Stimulated activated CD4-positive, alpha-beta T cell treated with anti-CD3 and anti-CD28 coated beads, Interleukin-2, amount 100 ng/mL, for 24 hours (primary cell): ENCODE measurements at regions not wholly inside any gene's neighbourhood (a gene's known extent, or its start where the extent isn't known, plus 50 kb on each side); places are given as distances from the start of the nearest gene placed in this dataset.
"Not testable (repeated sequence)": the region's sequence is repeated elsewhere in the genome, so short reads cannot be mapped to it uniquely, and the experiment has no call there.

Experiments
- DNase-seq, 2 donors: peaks; one replicate each; pipeline ENCODE4 v3.0.0-alpha.2; 2020

DNA sequence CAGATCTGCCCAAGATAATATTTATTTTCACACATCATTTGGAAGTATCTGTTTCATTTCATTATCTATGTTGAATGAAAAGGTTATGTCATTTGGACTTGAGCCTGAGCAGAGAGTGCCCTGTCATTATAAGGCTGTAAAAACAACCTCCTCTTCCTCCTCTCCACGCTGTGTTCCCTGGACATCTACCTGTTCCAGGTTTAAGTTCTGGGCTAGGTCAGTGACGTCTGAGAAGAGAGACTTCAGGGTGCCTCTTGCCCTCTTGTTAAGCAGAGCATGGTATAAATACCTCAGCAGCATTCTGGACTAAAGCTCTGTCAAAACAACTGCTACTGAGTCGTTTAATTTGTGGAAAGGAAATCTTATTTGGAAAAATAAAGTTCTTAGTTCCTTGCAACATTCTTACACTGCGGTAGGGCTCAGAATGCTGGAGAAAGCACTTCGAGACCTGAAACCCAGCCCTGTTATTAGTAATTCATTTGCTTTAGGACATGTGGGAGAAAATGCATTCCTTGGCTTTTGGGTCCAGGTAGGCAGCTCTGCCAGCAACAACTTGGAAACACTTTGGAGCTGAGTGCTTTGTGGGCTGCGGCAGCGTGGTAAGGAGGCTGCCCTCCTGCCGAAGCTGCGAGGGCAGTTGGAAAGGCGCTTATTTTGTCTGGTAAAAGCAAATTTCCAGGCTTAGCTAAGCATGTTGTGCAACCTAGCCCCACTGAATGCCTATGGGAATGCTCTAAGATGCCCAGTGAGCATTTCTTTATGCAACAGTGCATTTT, 91.8 kb upstream of the NEDD4L start:
- DNase-seq, result no peak

DNA sequence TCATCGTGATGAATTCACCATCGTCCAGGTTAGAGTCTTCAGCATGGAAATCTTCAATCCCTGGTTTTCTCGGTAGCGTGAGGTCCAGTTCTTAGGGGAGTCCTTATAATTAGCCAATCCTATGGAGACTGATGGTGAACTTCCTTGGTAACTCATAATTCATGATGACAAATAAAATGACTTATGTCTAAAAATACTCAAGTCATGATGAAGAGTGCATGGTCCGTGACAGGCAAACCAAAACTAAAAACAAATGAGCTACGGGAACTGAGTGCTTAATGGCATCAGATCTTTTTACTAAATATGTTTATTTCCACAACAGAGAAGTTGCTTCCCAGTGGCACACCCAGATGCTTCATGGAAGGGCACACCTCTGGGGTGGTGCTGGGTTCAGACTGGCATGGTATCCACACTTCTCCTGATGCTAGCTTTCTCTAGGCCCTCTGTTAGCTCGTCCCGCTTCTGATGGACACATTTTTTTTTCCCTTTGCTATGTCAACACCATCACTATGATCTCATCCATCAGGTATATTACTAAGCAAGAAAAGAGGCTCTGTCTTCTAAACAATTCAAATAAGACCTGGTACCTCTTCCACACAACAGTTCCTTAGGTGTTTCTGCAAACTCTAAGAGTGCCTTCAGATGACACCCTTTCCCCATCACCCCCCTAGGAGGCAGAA, 92.8 kb upstream of the NEDD4L start:
- no peak for DNase-seq

DNA sequence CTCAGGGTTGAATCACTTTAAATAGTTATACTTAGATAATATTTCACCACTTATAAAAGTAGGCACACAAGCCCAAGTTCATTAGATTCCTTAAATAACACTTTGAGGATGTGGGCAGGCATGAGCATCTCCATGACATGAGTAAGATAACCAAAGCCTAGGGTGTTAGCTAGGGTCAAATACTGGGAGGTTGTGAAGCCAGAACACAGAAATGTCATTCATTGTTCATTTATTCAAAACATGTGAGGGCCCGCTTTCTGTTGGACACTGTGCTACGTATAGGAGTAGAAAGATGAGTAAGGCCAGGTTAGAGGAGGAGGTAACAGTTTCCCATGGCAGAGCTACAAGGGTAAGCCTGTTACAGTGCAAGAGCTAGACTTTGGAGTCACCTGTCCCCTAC, 93.5 kb upstream of the NEDD4L start:
- no peak for DNase-seq

DNA sequence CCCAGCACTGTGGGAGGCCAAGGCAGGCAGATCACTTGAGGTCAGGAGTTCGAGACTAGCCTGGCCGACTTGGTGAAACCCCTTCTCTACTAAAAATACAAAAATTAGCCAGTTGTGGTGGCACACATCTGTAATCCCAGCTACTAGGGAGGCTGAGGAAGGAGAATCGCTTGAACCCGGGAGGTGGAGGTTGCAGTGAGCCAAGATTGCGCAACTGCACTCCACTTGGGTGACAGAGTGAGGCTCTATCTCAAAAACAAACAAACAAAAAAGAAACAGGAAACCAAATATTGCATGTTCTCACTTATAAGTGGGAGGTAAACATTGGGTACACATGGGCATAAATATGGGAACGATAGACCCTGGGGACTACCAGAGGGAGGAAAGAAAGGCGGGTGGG, 94.7 kb upstream of the NEDD4L start:
- DNase-seq, result not testable (repeated sequence)

DNA sequence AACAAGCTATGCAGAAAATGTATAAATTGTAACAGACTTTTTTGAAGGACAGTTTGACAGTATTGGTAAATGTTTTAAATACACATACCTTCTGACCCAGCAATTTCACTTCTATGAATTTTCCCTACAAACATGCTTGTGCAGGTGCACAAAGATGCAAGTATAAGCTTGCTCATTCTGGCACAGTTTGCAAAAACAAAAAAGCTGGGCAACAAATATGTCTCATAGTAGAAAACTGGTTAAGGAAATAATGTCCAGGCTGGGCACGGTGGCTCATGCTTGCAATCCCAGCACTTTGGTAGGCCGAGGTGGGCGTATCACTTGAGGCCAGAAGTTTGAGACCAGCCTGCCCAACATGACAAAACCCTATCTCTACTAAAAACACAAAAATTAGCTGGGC, 96.9 kb upstream of the NEDD4L start:
- DNase-seq, result no peak

DNA sequence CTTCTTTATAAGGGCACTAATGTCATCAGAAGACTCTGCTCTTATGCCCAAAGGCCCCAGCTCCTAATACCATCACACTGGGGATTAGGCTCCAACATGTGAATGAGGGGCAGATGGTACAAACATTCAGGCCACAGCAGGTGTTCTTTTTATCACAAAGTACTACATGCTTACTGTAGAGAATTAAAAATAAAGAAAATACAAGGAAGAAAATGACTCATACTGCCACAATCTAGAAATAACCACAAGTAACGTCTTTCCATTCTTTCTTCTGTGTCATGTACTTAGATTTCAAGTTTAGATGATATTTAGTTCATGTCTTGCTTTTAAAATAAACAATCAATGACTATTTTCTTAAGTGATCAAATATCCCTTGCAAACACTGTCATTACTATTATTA, 100.3 kb upstream of the NEDD4L start:
- DNase-seq, result no peak

DNA sequence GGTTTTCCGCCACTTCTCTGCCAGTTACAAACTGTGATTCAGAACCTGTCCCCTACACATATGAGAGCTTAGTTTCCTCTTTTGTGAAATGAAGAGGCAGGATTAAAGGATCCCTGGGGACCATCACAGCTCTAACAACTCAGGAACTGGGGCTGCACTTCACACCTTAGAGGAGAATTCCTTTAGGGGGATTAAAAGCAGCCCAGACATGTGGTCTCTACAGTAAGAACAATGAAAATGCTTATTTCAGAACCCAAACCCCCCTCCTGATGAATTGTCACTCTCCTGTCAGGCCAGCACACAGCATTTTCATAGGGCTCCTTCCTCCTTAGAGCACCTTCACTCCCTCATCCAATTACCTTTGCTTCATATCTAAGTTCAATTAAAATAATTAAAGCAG, 101.5 kb upstream of the NEDD4L start:
- DNase-seq, result no peak

DNA sequence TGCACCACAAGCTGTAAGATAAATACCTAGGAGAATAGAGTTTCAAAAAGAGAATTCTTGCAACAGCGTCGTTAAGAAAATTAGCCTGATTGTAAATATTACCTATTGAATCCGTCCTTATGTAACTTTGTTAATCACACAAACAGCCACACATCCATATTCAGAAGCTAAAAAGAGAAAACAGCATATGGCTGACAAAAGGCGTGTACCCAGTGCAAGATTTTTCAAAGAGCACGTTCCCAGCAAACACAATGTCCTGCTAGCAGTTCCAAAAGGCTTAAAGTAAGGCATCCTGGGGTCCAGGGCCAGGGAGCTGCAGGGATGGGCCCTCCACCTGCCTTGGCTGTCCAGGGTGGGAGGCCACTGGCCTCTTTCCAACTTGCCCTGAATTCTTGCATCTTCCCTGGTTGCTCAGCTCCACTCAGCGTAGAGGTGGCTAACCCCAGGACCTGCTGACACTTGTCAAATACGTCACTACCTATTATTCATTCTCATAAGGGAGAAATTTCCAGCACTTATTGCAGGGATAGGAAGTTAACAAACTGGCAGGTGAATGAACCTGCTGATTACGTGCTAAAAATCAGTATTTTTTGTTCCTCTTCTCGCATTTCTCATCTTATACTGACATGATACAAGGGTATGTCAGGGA, 102.1 kb upstream of the NEDD4L start:
- DNase-seq, result no peak

DNA sequence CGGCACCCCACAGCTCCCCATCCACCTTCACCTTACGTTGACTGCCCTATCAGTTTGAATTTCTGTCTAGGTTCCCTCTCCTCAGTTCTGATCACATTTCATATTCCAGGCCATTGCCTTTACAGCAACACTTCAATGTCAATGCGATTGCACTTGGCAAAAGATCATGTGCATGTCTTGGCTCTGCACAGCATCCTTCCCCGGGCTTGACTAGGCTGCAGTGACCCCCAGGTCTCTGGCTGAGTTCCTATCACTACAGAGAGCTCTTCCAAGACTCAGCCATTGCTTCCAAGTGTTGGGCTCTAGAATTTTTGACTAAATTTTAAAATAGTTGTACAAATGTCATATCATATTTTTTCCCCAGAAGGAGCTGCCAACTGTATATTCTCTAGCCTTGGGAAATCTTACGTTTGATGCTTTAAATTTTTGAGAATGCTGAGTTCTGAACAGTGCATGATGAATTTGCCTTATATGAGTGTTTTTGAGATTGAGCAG, 103.8 kb upstream of the NEDD4L start:
- no peak for DNase-seq

DNA sequence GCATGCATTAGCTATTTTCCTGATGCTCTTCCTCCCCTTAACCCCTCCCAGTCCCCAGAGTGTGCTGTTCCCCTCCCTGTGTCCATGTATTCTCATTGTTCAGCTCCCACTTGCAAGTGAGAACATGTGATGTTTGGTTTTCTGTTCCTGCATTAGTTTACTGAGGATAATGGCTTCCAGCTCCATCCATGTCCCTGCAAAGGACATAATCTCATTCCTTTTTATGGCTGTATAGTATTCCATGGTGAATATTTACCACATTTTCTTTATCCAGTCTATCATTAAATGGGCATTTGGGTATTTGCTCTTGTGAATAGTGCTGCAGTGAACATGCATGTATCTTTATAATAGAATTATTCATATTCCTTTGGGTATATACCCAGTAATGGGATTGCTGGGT, 109.7 kb upstream of the NEDD4L start:
- not testable (repeated sequence) for DNase-seq

DNA sequence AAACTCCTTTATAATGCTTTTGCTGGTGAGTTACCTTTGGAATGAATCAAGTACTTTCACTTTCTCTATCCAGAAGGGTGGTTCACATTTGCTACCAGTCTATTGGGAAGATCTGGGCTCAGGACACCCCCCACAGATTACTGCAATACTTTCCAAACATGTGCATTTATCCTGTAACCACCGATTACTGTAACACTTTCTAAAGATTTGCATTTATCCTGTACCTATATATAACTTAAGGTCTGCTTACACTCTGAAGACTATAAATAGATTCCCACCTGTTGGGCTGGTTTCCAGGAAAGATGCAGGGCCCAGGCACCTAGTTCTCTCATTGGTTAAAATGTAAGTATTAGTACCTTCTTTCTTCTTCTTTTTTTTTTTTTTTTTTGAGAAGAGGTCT, 113.0 kb upstream of the NEDD4L start:
- DNase-seq, result no peak

DNA sequence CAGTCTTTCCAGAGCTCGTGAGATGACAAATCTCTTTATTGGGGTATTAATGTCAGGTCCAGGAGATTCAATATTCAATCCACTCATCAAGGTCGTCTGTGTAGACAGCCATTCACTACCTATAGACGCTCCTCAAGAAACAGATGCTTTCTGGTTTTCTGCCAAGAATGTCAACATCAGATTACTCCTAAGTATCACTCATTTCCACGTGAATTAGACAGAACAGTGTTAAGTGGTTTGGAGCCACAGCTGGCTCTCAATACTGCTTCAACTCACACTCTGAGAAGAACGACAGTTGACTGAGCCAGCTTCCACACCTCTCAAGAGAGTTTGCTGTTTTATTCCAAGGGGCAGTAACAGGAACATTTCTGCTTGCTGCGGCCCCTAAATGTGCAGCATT, 113.5 kb upstream of the NEDD4L start:
- no peak for DNase-seq

DNA sequence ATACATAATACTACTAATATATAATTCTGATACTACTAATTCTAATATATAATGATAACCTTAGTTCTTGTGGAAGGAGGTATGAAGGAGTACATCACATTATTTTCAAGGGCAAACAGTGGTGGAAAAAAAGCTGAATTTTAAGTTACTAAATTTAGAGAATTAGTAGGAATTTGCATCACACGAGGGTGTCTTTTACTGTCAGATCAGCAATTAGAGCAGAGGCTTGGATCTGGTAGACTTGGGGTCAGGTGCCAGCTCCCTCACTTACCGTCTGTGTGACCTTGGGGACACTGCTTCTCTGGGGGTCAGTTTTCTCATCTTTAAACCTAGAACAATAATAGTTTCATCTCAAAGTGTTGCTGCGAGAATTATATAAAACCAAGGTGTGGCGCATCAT, 114.1 kb upstream of the NEDD4L start:
- DNase-seq, result no peak

DNA sequence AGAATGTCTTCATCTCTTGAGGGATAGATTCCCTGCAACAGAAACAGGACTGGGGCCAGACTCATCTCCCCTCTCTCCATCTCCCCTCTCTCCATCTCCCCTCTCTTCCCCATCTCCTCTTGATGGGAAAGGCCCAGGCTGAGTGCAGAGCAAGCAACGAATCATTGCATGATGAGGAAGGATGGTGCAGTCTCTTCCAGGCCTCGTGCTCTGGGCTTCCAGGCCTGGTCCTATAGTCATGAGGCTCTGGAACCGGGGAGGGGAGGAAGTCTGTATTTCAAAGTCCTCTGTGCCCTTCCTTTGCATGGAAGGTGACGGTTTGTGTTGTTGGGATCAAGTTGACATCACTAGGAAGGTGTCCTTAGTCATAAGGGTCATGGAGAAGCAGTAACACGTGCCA, 115.6 kb upstream of the NEDD4L start:
- DNase-seq, result no peak

DNA sequence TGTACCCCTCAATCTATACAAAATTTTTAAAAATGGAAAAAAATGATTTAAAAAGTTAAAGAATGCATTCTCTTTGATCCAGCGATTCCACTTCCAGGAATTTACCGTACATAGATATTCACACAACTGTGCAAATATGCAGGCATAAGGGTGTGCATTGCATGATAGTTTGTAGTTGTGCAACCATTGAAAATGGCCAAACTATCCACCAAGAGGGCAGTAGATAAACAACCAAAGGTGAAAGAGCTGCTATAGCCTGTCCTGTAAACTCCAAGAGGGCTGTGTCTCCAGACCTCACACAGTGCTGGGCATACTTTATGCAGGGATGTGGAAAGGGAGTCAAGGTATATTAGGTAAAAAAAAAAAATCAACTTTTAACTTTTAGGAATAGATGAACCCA, 116.5 kb upstream of the NEDD4L start:
- no peak for DNase-seq

DNA sequence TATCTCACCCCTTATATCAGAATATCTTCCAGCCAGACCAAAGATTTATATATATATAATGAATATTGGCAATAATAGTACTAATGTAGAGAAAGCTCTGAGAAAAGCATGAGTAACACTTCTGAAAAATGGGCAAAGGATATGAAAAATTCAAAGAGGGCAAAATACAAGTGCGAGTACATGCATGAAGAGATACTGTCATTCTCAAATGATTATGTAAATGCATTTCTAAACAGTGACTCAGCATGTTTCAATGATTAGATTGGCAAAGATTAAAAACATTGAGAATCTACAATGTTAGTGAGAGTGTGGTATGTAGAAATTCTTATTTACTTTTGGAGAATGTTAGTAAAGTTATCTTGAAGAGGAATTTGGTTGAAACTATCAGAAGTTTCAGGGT, 118.3 kb upstream of the NEDD4L start:
- no peak for DNase-seq

DNA sequence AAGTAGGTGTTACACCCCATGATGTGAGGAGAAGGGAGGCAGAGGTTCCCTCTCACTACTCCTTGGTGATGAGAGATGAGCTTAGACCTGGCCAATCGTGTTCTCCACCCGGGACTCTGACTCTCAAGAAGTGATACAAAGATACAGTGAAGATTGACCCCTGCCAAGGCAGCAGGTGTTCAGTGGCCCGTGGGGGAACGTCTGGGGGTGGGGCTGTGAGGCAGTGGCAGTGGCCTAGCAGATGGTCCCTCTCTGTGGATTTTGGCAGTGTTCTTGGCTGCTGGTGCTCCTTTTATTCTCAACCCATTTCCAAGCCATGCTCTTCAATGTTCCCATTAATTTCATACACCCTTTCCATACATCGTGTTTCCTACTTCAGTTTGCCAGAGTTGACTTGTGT, 120.4 kb upstream of the NEDD4L start:
- DNase-seq, result no peak

DNA sequence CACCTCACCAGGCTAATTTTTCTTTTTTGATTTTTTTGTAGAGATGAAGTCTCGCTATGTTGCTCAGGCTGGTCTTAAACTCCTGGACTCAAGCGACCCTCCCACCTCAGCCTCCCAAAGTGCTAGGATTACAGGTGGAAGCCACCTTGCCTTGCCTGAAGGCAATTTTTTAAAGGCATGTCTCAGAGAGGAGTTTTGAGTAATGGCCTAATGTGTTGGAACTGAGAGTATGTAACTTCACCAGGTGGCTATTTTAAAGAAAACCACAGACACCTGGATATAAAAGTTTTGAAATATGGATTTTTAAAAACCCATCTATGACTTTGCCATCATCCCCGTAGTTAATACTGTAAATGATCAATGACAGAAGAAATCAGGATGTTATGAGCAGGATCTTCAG, 119.8 kb upstream of the ATP8B1 start:
- DNase-seq, result no peak

DNA sequence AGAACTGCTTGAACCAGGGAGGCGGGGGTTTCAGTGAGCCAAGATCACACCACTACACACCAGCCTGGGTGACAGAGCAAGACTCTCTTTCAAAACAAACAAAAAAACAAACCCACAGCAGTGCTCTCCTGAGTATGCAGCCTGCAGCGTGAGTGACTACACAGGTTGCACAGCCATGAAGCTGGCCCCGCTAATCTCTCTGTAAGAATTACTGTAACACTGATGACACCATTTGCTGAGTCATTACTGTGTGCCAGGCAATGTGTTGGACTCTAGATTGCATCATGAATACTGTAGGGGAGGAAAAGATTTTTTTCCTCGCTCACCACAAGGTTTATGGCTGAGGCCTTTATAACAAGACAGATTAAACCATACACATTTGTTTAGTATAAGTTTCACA, 118.6 kb upstream of the ATP8B1 start:
- no peak for DNase-seq

DNA sequence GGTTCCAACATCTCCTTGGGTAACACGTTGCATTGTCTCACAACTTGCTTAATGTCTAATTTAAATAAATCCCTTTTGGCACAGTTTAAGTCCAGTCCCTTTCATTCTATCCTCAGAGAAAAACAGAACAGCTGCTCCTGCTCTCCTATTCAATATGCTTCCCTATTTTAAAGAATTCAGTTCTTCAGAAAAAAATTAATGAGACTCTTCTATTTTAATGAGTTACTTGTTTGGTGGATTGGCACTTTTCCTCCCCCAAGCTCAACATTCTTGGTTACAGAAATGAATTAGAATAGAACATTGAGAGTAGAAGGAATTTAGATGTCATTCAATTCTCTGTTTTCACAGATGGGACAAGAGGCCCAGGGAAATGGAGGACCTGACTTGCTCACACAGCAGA, 116.9 kb upstream of the ATP8B1 start:
- no peak for DNase-seq

DNA sequence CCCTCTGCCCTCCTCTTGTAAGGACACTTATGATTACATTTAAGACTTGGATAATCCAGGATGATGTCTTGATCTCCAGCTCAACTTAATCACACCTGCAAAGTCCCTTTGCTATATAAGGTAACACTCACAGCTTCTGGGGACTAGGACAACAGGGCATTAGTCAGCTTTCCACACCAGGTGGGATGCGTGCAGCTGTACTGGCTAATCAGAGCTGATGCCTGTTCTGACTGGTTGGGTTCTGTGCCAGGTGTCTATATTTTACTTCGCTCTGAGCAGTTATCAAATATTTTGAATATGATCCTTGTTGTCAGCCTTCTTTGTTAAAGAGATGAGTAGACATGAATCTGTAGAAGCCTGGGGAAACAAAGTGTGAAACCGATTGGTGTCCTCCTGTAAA, 115.5 kb upstream of the ATP8B1 start:
- DNase-seq, result no peak

DNA sequence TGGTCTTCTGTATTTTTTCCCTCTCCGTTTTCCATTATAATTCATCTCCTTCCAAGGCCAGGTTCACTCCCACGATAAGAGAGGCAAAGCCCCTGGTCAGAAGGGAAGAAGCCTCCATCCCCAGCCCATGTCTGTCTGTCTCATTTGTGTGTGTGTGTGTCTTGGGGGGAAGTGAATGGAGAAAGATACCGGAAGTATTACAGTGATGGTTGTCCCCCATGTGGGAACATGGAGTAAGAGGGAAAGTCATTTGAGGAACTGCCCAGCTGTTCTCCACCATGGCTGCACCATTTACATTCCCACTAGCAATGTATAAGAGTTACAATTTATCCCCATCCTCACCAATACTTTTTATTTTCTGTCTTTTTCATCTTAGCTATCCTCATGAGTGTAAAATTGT, 113.6 kb upstream of the ATP8B1 start:
- DNase-seq, result no peak

DNA sequence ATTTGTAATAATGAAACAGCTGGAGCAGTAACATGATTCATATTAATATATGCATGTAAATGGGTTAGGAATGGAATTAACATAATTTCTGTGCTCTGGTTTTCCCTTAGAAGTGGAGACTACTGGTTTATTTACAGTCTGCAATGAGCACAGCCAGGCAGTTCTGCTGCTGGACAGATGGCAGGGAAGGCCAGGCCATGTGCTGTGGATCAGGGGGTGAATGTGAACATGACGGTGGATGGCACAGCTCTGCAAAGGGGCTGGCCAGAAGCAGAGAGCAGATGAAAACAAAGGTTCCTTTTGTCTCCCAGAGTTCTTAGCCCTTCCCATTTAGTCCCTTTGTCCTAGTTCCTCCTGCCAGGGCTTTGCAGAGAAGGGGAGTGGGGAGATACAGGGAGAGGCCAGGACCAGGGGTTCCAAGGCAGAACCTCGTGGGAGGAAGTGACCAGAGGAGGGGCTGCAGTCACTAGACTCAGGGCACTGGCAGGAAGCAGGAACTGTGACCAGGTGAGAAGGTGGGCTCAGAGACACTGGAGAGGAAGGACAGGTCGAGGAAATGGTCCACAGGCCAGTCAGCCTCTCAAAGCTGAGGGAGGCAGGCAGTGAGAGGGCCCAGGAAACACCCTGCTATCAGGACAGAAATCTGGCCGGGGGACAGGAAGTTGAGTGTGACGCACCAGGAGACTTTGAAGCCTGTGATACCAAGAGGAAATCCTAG, 112.9 kb upstream of the ATP8B1 start:
- peak in 1 of 2 donors; percentile 4 for DNase-seq

DNA sequence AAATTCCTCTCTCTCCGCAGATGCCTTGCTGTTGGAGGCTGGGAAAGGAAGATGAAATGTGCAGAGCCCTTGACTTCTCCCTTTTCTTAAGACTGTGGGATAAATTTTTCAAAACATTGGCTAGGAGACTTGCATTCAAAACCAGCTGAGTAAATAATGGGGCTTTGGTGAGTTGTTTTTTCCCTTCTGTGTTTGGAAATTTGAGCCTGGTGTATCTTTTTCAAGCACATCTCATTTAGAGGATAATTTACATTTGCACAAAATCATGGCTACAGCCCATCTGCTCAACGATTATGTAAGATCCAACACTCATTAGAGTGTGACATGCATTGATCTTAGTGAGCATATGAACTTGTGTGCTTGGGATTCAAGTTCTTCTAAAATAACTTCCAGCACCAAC, 112.1 kb upstream of the ATP8B1 start:
- DNase-seq, result no peak
